ENCODE measurements at regions not wholly inside any gene's neighbourhood (a gene's known extent, or its start where the extent isn't known, plus 50 kb on each side); places are given as distances from the start of the nearest gene placed in this dataset.

- no peak for TF ChIP-seq NFYB (IDR thresholded peaks at IDR 0.05; ENCODE audit: insufficient read depth, low read depth, low read length)
- TF ChIP-seq CTCF (IDR thresholded peaks at IDR 0.05 in 2 of 3, conservative IDR thresholded peaks at IDR 0.05 in 1 of 3; ENCODE audit: control insufficient read depth in 2 of 3, extremely low read depth in 1 of 3, insufficient read depth in 1 of 3, low read depth in 3 of 3, low read length in 3 of 3) = no peak
- TF ChIP-seq CBFB (IDR thresholded peaks at IDR 0.05; ENCODE audit: low read depth) = no peak
- TF ChIP-seq NR2F1 (conservative IDR thresholded peaks at IDR 0.05) = no peak
- TF ChIP-seq GATAD2B (conservative IDR thresholded peaks at IDR 0.05; ENCODE audit: low read depth) = no peak
- TF ChIP-seq GABPA (IDR thresholded peaks at IDR 0.05; ENCODE audit: low read depth) = no peak
- TF ChIP-seq USF2 (IDR thresholded peaks at IDR 0.05; ENCODE audit: borderline replicate concordance, low read depth, low read length) = no peak
- TF ChIP-seq JUND (IDR thresholded peaks at IDR 0.05; ENCODE audit: low read depth, low read length) = no peak
- TF ChIP-seq SMC3 (IDR thresholded peaks at IDR 0.05; ENCODE audit: borderline replicate concordance, low read length) = no peak
Observed at GRCh38 chr20:11847827-11848226, 69.9 kb upstream of the BTBD3 start.

All from GM12878 (cell line).